Stimulated activated naive CD8-positive, alpha-beta T cell treated with anti-CD3 and anti-CD28 coated beads, Interleukin-15, amount 100 ng/mL, for 72 hours (primary cell): ENCODE measurements at regions not wholly inside any gene's neighbourhood (a gene's known extent, or its start where the extent isn't known, plus 50 kb on each side); places are given as distances from the start of the nearest gene placed in this dataset.

ENCODE experiments used
- ATAC-seq: fragments of 150-1000 bp; cut with Tn5 transposase; 2 replicates; pipeline ENCODE4 v1.10.0; 2021; ENCODE audit warnings: mild to moderate bottlenecking, moderate library complexity
- DNase-seq, 2 donors: peaks; one replicate each; pipeline ENCODE4 v3.0.0; 2021 to 2022
- H3K27ac Mint-ChIP-seq, 2 donors: one replicate each; pipeline ENCODE4 v1.8.0; 2022; ENCODE audit warnings: mild to moderate bottlenecking in 2 of 2, mixed read lengths in 2 of 2, moderate library complexity in 2 of 2
- H3K27me3 Mint-ChIP-seq: one replicate; pipeline ENCODE4 v1.8.0; 2022; ENCODE audit warnings: mixed read lengths
- H3K4me1 Mint-ChIP-seq: one replicate; pipeline ENCODE4 v1.8.0; 2022; ENCODE audit warnings: mild to moderate bottlenecking, mixed read lengths
- H3K4me3 Mint-ChIP-seq, 2 donors: one replicate each; pipeline ENCODE4 v1.8.0; 2022; ENCODE audit warnings: mild to moderate bottlenecking in 2 of 2, mixed read lengths in 2 of 2, moderate library complexity in 1 of 2
- H3K9me3 Mint-ChIP-seq, 2 donors: one replicate each; pipeline ENCODE4 v1.8.0; 2022; ENCODE audit warnings: mixed read lengths in 2 of 2

DNA sequence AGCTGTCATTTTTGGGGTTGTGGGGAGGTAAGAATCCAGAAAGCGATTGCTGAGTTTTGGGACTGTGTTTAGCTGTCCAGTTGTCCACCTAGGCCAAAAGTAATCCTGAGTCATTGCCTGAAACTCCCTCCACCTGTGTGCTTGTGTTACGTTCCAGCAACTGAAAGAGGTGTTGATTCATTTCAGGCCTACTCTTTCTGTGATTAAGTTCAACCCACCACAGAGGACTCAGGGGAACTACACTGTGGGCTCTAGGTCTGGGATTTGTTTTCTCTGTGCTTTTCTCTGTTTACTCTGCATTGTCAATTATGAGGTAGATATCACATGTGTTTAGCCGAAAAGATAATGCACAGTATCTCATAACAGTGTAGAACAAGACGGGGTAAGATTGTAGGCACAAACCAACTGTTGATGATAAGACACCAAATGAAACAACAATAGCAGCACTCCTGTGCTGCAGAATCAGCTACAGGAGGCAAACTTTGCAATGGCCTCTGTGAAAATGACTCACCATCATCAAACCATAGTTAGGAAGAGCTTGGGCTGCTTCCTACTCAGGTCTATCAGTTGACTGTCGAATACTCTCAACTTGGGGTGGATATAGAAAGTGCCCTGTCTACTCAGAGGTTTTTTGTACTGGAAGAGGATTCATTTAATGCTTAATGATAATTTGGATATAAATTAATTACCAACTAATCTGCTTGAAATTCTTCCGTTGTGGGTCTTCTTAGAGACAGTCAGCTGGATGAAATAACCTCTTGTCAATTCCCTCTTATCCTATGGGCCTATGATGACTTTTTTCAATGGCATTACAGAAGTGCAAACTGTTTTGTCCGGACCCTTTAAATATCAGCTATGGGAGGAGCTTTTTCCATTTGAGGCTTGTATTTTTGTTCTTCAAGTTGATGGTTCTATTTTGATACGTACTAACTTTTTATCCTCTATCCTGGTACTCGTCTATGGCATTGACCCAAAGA, 385.9 kb downstream of the BMP4 start:
- Mint-ChIP-seq H3K9me3 (peaks cover 8 to 15% of the 10 kb centered on the region in 2 donors), H3K27ac (no peak overlapping the region), H3K27me3 (peaks cover 12% of the 10 kb centered on the region), H3K4me1 (no peaks in the 10 kb centered on the region), H3K4me3 (no peak overlapping the region)
- peak; percentile 58 for ATAC-seq
- no peak for DNase-seq

GRCh38 chr14:53569446-53569845, 387.2 kb downstream of the BMP4 start:
- peaks cover 12% of the 10 kb centered on the region for H3K27me3 Mint-ChIP-seq
- ATAC-seq (no peak), DNase-seq (no peak)
- H3K9me3 Mint-ChIP-seq: peaks cover 8 to 23% of the 10 kb centered on the region in 2 donors
- no peaks in the 10 kb centered on the region for H3K4me1 Mint-ChIP-seq
- no peak overlapping the region for H3K27ac Mint-ChIP-seq
- no peak overlapping the region for H3K4me3 Mint-ChIP-seq

- ATAC-seq: no peak
- Mint-ChIP-seq H3K4me3 (no peak overlapping the region), H3K27me3 (peaks cover 10% of the 10 kb centered on the region), H3K4me1 (no peaks in the 10 kb centered on the region), H3K9me3 (peaks cover 8 to 23% of the 10 kb centered on the region in 2 donors), H3K27ac (no peak overlapping the region)
- DNase-seq: no peak
Observed at GRCh38 chr14:53567236-53567780, 389.3 kb downstream of the BMP4 start.

- H3K27me3 Mint-ChIP-seq: no peaks in the 10 kb centered on the region
- ATAC-seq (no peak), DNase-seq (no peak)
- no peak overlapping the region for H3K4me3 Mint-ChIP-seq
- no peak overlapping the region for H3K27ac Mint-ChIP-seq
- H3K9me3 Mint-ChIP-seq: peaks cover 8 to 30% of the 10 kb centered on the region in 2 donors
- no peaks in the 10 kb centered on the region for H3K4me1 Mint-ChIP-seq
Observed at GRCh38 chr14:53564870-53565269, 391.8 kb downstream of the BMP4 start.

GRCh38 chr14:53563628-53564027, 393.0 kb downstream of the BMP4 start:
- H3K27me3 Mint-ChIP-seq: no peaks in the 10 kb centered on the region
- H3K4me1 Mint-ChIP-seq: no peaks in the 10 kb centered on the region
- no peak overlapping the region for H3K27ac Mint-ChIP-seq
- peaks cover 8 to 30% of the 10 kb centered on the region in 2 donors for H3K9me3 Mint-ChIP-seq
- no peak overlapping the region for H3K4me3 Mint-ChIP-seq
- DNase-seq (no peak), ATAC-seq (no peak)

GRCh38 chr14:53553221-53553620, 400.1 kb upstream of the DDHD1 start:
- H3K4me3 Mint-ChIP-seq: no peak overlapping the region
- no peak for DNase-seq

GRCh38 chr14:53551862-53552261, 398.7 kb upstream of the DDHD1 start:
- Mint-ChIP-seq H3K27ac (no peak overlapping the region), H3K9me3 (no peaks in the 10 kb centered on the region), H3K4me3 (no peak overlapping the region), H3K27me3 (no peaks in the 10 kb centered on the region), H3K4me1 (no peaks in the 10 kb centered on the region)
- no peak for DNase-seq
- ATAC-seq: no peak

More at GRCh38 chr14:53553221-53553620, 400.1 kb upstream of the DDHD1 start:
- H3K27me3 Mint-ChIP-seq: no peaks in the 10 kb centered on the region
- peaks cover 0 to 3% of the 10 kb centered on the region in 2 donors for H3K9me3 Mint-ChIP-seq
- no peak overlapping the region for H3K27ac Mint-ChIP-seq
- H3K4me1 Mint-ChIP-seq: no peaks in the 10 kb centered on the region
- no peak for ATAC-seq

- no peaks in the 10 kb centered on the region for H3K27me3 Mint-ChIP-seq
- ATAC-seq (no peak), DNase-seq (no peak)
- H3K9me3 Mint-ChIP-seq: no peaks in the 10 kb centered on the region
- H3K4me1 Mint-ChIP-seq: no peaks in the 10 kb centered on the region
- H3K4me3 Mint-ChIP-seq: no peak overlapping the region
- no peak overlapping the region for H3K27ac Mint-ChIP-seq
Observed at GRCh38 chr14:53550776-53551175, 397.7 kb upstream of the DDHD1 start.

GRCh38 chr14:53549956-53550355, 396.8 kb upstream of the DDHD1 start:
- ATAC-seq (no peak), DNase-seq (no peak)
- no peak overlapping the region for H3K27ac Mint-ChIP-seq
- H3K27me3 Mint-ChIP-seq: no peaks in the 10 kb centered on the region
- H3K4me3 Mint-ChIP-seq: no peak overlapping the region
- H3K9me3 Mint-ChIP-seq: no peaks in the 10 kb centered on the region
- no peaks in the 10 kb centered on the region for H3K4me1 Mint-ChIP-seq

- Mint-ChIP-seq H3K27me3 (no peaks in the 10 kb centered on the region), H3K9me3 (no peaks in the 10 kb centered on the region), H3K4me3 (no peak overlapping the region), H3K27ac (no peak overlapping the region), H3K4me1 (no peaks in the 10 kb centered on the region)
- ATAC-seq: no peak
- no peak for DNase-seq
Observed at GRCh38 chr14:53547593-53547992, 394.5 kb upstream of the DDHD1 start.

DNA sequence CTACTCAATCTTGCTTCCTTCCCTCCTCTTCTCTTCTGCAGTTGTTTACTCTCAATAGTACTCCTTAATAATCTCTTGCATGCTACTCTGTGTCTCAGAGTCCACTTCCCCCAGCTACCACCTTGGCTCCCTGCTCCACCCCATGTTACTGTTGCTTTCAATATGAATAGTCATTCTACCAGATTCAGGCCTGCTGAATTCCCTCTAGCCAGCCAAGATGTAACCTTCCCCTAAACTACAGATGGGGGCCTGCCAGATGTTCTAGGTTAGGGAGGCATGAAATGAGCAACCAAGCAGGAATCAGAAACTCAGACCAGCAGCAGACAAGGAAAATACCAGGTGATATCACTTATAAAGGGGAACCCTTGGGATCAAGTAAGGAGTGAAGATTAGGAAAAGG, 392.1 kb upstream of the DDHD1 start:
- Mint-ChIP-seq H3K4me3 (no peak overlapping the region), H3K4me1 (no peaks in the 10 kb centered on the region), H3K27me3 (no peaks in the 10 kb centered on the region), H3K9me3 (no peaks in the 10 kb centered on the region), H3K27ac (no peak overlapping the region)
- DNase-seq (no peak), ATAC-seq (no peak)

DNA sequence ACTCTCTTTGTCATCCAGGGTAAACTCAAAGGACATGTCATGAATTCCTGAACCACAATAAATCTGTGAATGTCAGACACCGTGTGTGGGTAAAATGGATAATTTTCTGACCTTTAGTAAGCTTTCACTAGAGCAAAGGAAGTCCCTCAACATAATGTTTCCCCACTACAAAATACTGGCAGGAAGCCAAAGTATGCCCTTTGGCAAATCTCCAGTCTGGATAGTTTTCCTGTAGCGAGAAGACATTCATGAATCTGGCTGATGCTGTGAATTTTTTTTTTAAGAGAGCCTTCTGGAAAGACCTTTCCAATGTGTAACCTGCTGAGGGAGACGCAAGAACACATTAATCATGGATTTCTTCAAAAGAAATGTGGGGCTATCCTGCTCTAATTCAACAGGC, 389.6 kb upstream of the DDHD1 start:
- Mint-ChIP-seq H3K4me1 (no peaks in the 10 kb centered on the region), H3K27me3 (no peaks in the 10 kb centered on the region), H3K27ac (no peak overlapping the region), H3K9me3 (no peaks in the 10 kb centered on the region), H3K4me3 (no peak overlapping the region)
- ATAC-seq: no peak
- DNase-seq: no peak

DNA sequence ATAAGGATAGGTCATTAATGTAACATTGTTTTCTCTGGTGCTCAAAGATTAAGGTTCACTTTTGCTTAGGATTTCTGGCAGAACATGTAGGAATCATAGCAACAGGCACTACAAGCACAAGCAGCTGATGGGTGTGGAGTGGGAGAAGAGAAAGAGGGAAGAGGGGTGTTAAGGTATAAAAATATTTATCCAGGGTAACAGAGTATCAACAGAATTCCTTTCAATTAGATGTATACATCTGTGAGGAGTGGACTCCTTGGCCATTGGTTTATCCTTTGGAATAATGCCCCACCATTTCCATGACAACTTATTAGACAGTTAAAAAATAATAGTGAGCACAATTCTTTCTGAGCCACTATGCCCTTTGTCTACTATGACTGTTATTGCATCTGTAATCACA, 388.3 kb upstream of the DDHD1 start:
- Mint-ChIP-seq H3K4me3 (no peak overlapping the region), H3K9me3 (no peaks in the 10 kb centered on the region), H3K27ac (peak overlapping the region in 1 of 2 donors; percentile 59), H3K27me3 (no peaks in the 10 kb centered on the region), H3K4me1 (no peaks in the 10 kb centered on the region)
- ATAC-seq: no peak
- no peak for DNase-seq

GRCh38 chr14:53539489-53540126, 386.5 kb upstream of the DDHD1 start:
- Mint-ChIP-seq H3K4me1 (no peaks in the 10 kb centered on the region), H3K27me3 (no peaks in the 10 kb centered on the region), H3K9me3 (no peaks in the 10 kb centered on the region), H3K4me3 (no peak overlapping the region), H3K27ac (no peak overlapping the region)
- DNase-seq: peak; percentile 32 to 43
- ATAC-seq: no peak

- H3K4me1 Mint-ChIP-seq: no peaks in the 10 kb centered on the region
- no peaks in the 10 kb centered on the region for H3K27me3 Mint-ChIP-seq
- DNase-seq (no peak), ATAC-seq (no peak)
- H3K9me3 Mint-ChIP-seq: no peaks in the 10 kb centered on the region
- H3K27ac Mint-ChIP-seq: no peak overlapping the region
- no peak overlapping the region for H3K4me3 Mint-ChIP-seq
Observed at GRCh38 chr14:53538316-53538881, 385.3 kb upstream of the DDHD1 start.
